H9 (cell line): ENCODE measurements at regions not wholly inside any gene's neighbourhood (a gene's known extent, or its start where the extent isn't known, plus 50 kb on each side); places are given as distances from the start of the nearest gene placed in this dataset.

Experiments
- DNase-seq: peaks from one replicate; pipeline ENCODE4 v3.0.0-alpha.2; 2017
- H2AFZ ChIP-seq: one replicate; pipeline ENCODE4 v1.6.1; 2013; ENCODE audit warnings: mild to moderate bottlenecking, low read length, control low read depth, moderate library complexity
- H2AK5ac ChIP-seq: 2 replicates; pipeline ENCODE4 v1.6.1; 2013; ENCODE audit warnings: low read length, control low read depth, mixed read lengths; ENCODE audit not compliant: insufficient read length
- H2BK120ac ChIP-seq: one replicate; pipeline ENCODE4 v1.6.1; 2013; ENCODE audit warnings: low read depth, mild to moderate bottlenecking, low read length, control low read depth, inconsistent platforms; ENCODE audit not compliant: poor library complexity, severe bottlenecking
- H2BK12ac ChIP-seq: 2 replicates; pipeline ENCODE4 v1.6.1; 2013; ENCODE audit warnings: low read length, control low read depth, mixed read lengths, low read depth; ENCODE audit not compliant: insufficient read length
- H2BK15ac ChIP-seq: 2 replicates; pipeline ENCODE4 v1.6.1; 2013; ENCODE audit warnings: low read depth, low read length, control low read depth
- H2BK20ac ChIP-seq: one replicate; pipeline ENCODE4 v1.6.1; 2013; ENCODE audit warnings: low read depth, mild to moderate bottlenecking, low read length, control low read depth, inconsistent platforms; ENCODE audit not compliant: poor library complexity, severe bottlenecking
- H2BK5ac ChIP-seq: 2 replicates; pipeline ENCODE4 v1.6.1; 2013; ENCODE audit warnings: low read length, control low read depth, mixed read lengths; ENCODE audit not compliant: insufficient read length
- H3K14ac ChIP-seq: 2 replicates; pipeline ENCODE4 v1.6.1; 2013; ENCODE audit warnings: low read length, control low read depth; ENCODE audit not compliant: insufficient read depth
- H3K18ac ChIP-seq: 2 replicates; pipeline ENCODE4 v1.6.1; 2013; ENCODE audit warnings: low read depth, mild to moderate bottlenecking, mixed read lengths, low read length, control low read depth; ENCODE audit not compliant: insufficient read length
- H3K23ac ChIP-seq: 2 replicates; pipeline ENCODE4 v1.6.1; 2013; ENCODE audit warnings: low read length, control low read depth, mixed read lengths, low read depth; ENCODE audit not compliant: insufficient read length
- H3K23me2 ChIP-seq: 2 replicates; pipeline ENCODE4 v1.6.1; 2013; ENCODE audit warnings: low read depth, mild to moderate bottlenecking, mixed read lengths, low read length, control low read depth; ENCODE audit not compliant: insufficient read length, poor library complexity, severe bottlenecking
- H3K27ac ChIP-seq: 2 replicates; pipeline ENCODE4 v1.5.1; 2013; ENCODE audit warnings: low read length, control low read depth, mixed read lengths, low read depth; ENCODE audit not compliant: insufficient read length
- H3K27me3 ChIP-seq: 2 replicates; pipeline ENCODE4 v1.6.1; 2013; ENCODE audit warnings: low read length, control low read depth, inconsistent platforms; ENCODE audit not compliant: insufficient read depth
- H3K4ac ChIP-seq: 2 replicates; pipeline ENCODE4 v1.6.1; 2013; ENCODE audit warnings: low read depth, mild to moderate bottlenecking, control low read depth, inconsistent platforms, low read length, moderate library complexity
- H3K4me1 ChIP-seq: 2 replicates; pipeline ENCODE4 v1.6.1; 2013; ENCODE audit warnings: low read length, control low read depth, inconsistent platforms; ENCODE audit not compliant: insufficient read depth
- H3K4me2 ChIP-seq: 2 replicates; pipeline ENCODE4 v1.6.1; 2013; ENCODE audit warnings: low read length, control low read depth, mixed read lengths; ENCODE audit not compliant: insufficient read length, insufficient read depth
- H3K56ac ChIP-seq: 2 replicates; pipeline ENCODE4 v1.6.1; 2013; ENCODE audit warnings: low read depth, mild to moderate bottlenecking, mixed read lengths, low read length, control low read depth; ENCODE audit not compliant: insufficient read length
- H3K79me1 ChIP-seq: 2 replicates; pipeline ENCODE4 v1.6.1; 2013; ENCODE audit warnings: low read depth, mild to moderate bottlenecking, moderate library complexity, low read length, control low read depth, inconsistent platforms; ENCODE audit not compliant: insufficient read depth, poor library complexity, severe bottlenecking
- H3K79me2 ChIP-seq: 2 replicates; pipeline ENCODE4 v1.6.1; 2013; ENCODE audit warnings: low read length, control low read depth, inconsistent platforms; ENCODE audit not compliant: insufficient read depth
- H3K9ac ChIP-seq: 2 replicates; pipeline ENCODE4 v1.6.1; 2013; ENCODE audit warnings: low read length, control low read depth, mixed read lengths; ENCODE audit not compliant: insufficient read length; ENCODE audit errors: extremely low read depth
- H3K9me3 ChIP-seq: one replicate; pipeline ENCODE4 v1.6.1; 2013; ENCODE audit warnings: low read depth, low read length, inconsistent platforms; ENCODE audit not compliant: control insufficient read depth
- H3T11ph ChIP-seq: one replicate; pipeline ENCODE4 v1.6.1; 2013; ENCODE audit warnings: mild to moderate bottlenecking, low read length, control low read depth, inconsistent platforms
- H4K20me1 ChIP-seq: one replicate; pipeline ENCODE4 v1.6.1; 2013; ENCODE audit not compliant: control insufficient read depth, insufficient read length, insufficient read depth
- H4K5ac ChIP-seq: 2 replicates; pipeline ENCODE4 v1.6.1; 2013; ENCODE audit warnings: low read depth, mild to moderate bottlenecking, mixed read lengths, low read length, control low read depth; ENCODE audit not compliant: insufficient read length
- H4K8ac ChIP-seq: replicated peaks from 2 replicates; pipeline ENCODE4 v1.6.1; 2013; ENCODE audit warnings: low read length, control low read depth, mixed read lengths, low read depth; ENCODE audit not compliant: insufficient read length
- H4K91ac ChIP-seq: 2 replicates; pipeline ENCODE4 v1.6.1; 2013; ENCODE audit warnings: low read depth, mild to moderate bottlenecking, moderate library complexity, mixed read lengths, low read length, control low read depth; ENCODE audit not compliant: insufficient read length
- H3K27ac Mint-ChIP-seq, 3 experiments: 2 replicates in 2 of 3; 3 replicates in 1 of 3; pipeline ENCODE4 v1.8.0; 2020 to 2021; ENCODE audit warnings: mixed read lengths in 3 of 3, mild to moderate bottlenecking in 1 of 3, moderate library complexity in 1 of 3
- H3K27me3 Mint-ChIP-seq: 2 replicates; pipeline ENCODE4 v1.8.0; 2021; ENCODE audit warnings: low read depth, mild to moderate bottlenecking, moderate library complexity, mixed read lengths
- H3K36me3 Mint-ChIP-seq, 3 experiments: 2 replicates in 2 of 3; 3 replicates in 1 of 3; pipeline ENCODE4 v1.8.0; 2020 to 2021; ENCODE audit warnings: low read depth in 3 of 3, mixed read lengths in 3 of 3; ENCODE audit not compliant: insufficient read depth in 1 of 3
- H3K4me1 Mint-ChIP-seq, 2 experiments: 2 replicates each; pipeline ENCODE4 v1.8.0; 2020; ENCODE audit warnings: mixed read lengths in 2 of 2
- H3K4me3 Mint-ChIP-seq, 2 experiments: 2 replicates in 1 of 2; 3 replicates in 1 of 2; pipeline ENCODE4 v1.8.0; 2020 to 2021; ENCODE audit warnings: mild to moderate bottlenecking in 2 of 2, mixed read lengths in 2 of 2, moderate library complexity in 1 of 2
- H3K9me3 Mint-ChIP-seq, 2 experiments: 2 replicates in 1 of 2; 3 replicates in 1 of 2; pipeline ENCODE4 v1.8.0; 2020; ENCODE audit warnings: mild to moderate bottlenecking in 2 of 2, mixed read lengths in 2 of 2, moderate library complexity in 1 of 2
- CTCF ChIP-seq: fragments of 200-600 bp; sonication (generic); conservative IDR thresholded peaks from 3 replicates; pipeline ENCODE4 v1.8.0; 2021; ENCODE audit warnings: antibody characterized with exemption, mild to moderate bottlenecking
- WGBS: extraction: QIAGEN DNeasy Blood & Tissue Kit; methylation state at CpG from one replicate; pipeline ENCODE4 v1.1.7; 2013; ENCODE audit warnings: missing lambda C conversion rate, low lambda C conversion rate, mixed read lengths; ENCODE audit not compliant: insufficient read length; ENCODE audit errors: extremely low coverage; 5-methylcytosine and 5-hydroxymethylcytosine counted together

GRCh38 chr20:24112360-24112759, 123.8 kb upstream of the GGTLC1 start:
- H4K20me1 ChIP-seq: no peaks in the 10 kb centered on the region
- H2BK12ac ChIP-seq: no peak overlapping the region
- H3K27me3 ChIP-seq: no peaks in the 10 kb centered on the region
- TF ChIP-seq CTCF: no peak; the same call in 2 of the 3 replicates
- H3K27ac Mint-ChIP-seq: no peak overlapping the region
- H3K79me1 ChIP-seq: no peaks in the 10 kb centered on the region
- no peaks in the 10 kb centered on the region for H3K9me3 ChIP-seq
- no peak overlapping the region for H3K23ac ChIP-seq
- no peak overlapping the region for H2AK5ac ChIP-seq
- no peak overlapping the region for H2AFZ ChIP-seq
- H4K5ac ChIP-seq: no peak overlapping the region
- no peak overlapping the region for H2BK15ac ChIP-seq
- H3K18ac ChIP-seq: no peak overlapping the region
- no peaks in the 10 kb centered on the region for H3K79me2 ChIP-seq
- no peak overlapping the region for H3K56ac ChIP-seq
- H3K36me3 Mint-ChIP-seq: no peaks in the 10 kb centered on the region
- no peaks in the 10 kb centered on the region for H3K9me3 Mint-ChIP-seq
- H3K4me1 Mint-ChIP-seq: peaks cover 3% of the 10 kb centered on the region in 2 experiments; a peak in 1 of 4 replicates
- H2BK5ac ChIP-seq: no peak overlapping the region
- no CpG with 5 or more reads among the region's 7 CpGs for WGBS
- no peak overlapping the region for H3K14ac ChIP-seq
- no peak overlapping the region for H3K4ac ChIP-seq
- no peak overlapping the region for H3K4me3 Mint-ChIP-seq
- H3T11ph ChIP-seq: no peak overlapping the region
- H3K9ac ChIP-seq: no peak overlapping the region
- 0 out of 2 replicates have a peak, but pooled peaks cover 2% of the 10 kb centered on the region for H3K27me3 Mint-ChIP-seq
- H2BK20ac ChIP-seq: no peak overlapping the region
- H2BK120ac ChIP-seq: no peak overlapping the region
- H3K27ac ChIP-seq: no peak overlapping the region
- no peaks in the 10 kb centered on the region for H3K4me1 ChIP-seq
- H3K4me2 ChIP-seq: no peak overlapping the region
- H4K91ac ChIP-seq: no peak overlapping the region
- no peak for DNase-seq
- no peak overlapping the region for H4K8ac ChIP-seq
- H3K23me2 ChIP-seq: no peaks in the 10 kb centered on the region
